Stimulated activated CD4-positive, alpha-beta T cell treated with anti-CD3 and anti-CD28 coated beads, Interleukin-4, amount 100 ng/mL, for 48 hours (primary cell): ENCODE measurements at regions not wholly inside any gene's neighbourhood (a gene's known extent, or its start where the extent isn't known, plus 50 kb on each side); places are given as distances from the start of the nearest gene placed in this dataset.

Experiments
- DNase-seq, 2 donors: peaks; one replicate each; pipeline ENCODE4 v3.0.0-alpha.2; 2020; ENCODE audit warnings: low read depth in 2 of 2

- no peak for DNase-seq
Observed at GRCh38 chr10:121662531-121662930, 64.3 kb upstream of the FGFR2 start.

- DNase-seq = no peak
Observed at GRCh38 chr10:121661451-121661851, 63.2 kb upstream of the FGFR2 start.

- DNase-seq = no peak
Observed at GRCh38 chr10:121659236-121659635, 61.0 kb upstream of the FGFR2 start.

GRCh38 chr10:121658611-121659010 lies 60.4 kb upstream of the FGFR2 start:
- no peak for DNase-seq

GRCh38 chr10:121658111-121658510 lies 59.9 kb upstream of the FGFR2 start:
- no peak for DNase-seq

- DNase-seq = no peak
Observed at GRCh38 chr10:121655254-121656144, 57.3 kb upstream of the FGFR2 start.

- no peak for DNase-seq
Observed at GRCh38 chr10:121654021-121654545, 55.8 kb upstream of the FGFR2 start.

- DNase-seq = no peak
Observed at GRCh38 chr10:121653608-121654007, 55.4 kb upstream of the FGFR2 start.

- no peak for DNase-seq
Observed at GRCh38 chr10:121648493-121648892, 50.2 kb upstream of the FGFR2 start.

GRCh38 chr10:121648059-121648458 lies 49.8 kb upstream of the FGFR2 start:
- DNase-seq = no peak
